ENCODE measurements at regions not wholly inside any gene's neighbourhood (a gene's known extent, or its start where the extent isn't known, plus 50 kb on each side); places are given as distances from the start of the nearest gene placed in this dataset.

DNA sequence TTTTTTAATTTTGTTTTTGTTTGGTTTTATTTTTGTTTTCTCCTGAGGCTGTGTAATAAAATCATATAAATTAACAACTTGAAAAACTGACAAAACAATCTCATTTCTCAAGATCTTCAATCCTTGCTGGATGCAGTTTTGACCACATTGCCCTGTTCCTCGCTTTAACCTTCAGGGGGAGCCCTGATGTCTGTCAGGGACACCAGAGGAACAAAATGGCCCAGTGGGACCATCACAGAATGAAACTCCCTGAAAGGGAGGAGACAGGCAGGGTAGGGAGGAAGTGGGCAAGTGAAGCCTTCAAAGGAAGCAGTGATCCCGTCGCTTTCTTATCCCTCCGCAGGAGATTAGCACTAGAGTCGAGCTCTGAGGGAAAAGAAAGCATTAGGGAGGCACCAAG lies 274.9 kb upstream of the LDB2 start:
- no peaks in the 10 kb centered on the region for H4K20me1 ChIP-seq (ENCODE audit: insufficient read depth, low read length)
- no peak for DNase-seq
- H3K79me2 ChIP-seq (ENCODE audit: insufficient read depth, low read length) = no peaks in the 10 kb centered on the region
- no peaks in the 10 kb centered on the region for H3K27me3 ChIP-seq (ENCODE audit: control insufficient read depth in 2 of 2, insufficient read depth in 2 of 2, low read length in 2 of 2)
- H3K9me3 ChIP-seq (replicated peaks in 1 of 2; ENCODE audit: control insufficient read depth in 1 of 2, insufficient read depth in 1 of 2, low read length in 2 of 2) = no peaks in the 10 kb centered on the region
- Mint-ChIP-seq H3K4me3 (no peak overlapping the region), H3K4me1 (no peaks in the 10 kb centered on the region), H3K27me3 (ENCODE audit: low read depth in 3 of 3) (no peaks in the 10 kb centered on the region), H3K9me3 (peaks cover 0 to 11% (median 0%) of the 10 kb centered on the region in 7 donors), H3K27ac (no peak overlapping the region), H3K36me3 (no peaks in the 10 kb centered on the region)
- no peaks in the 10 kb centered on the region for H3K4me1 ChIP-seq (ENCODE audit: control insufficient read depth in 1 of 2, insufficient read depth in 2 of 2, low read length in 2 of 2)
- intact Hi-C loops (cut with micrococcal nuclease) = no loop called here
- H3K4me3 ChIP-seq (replicated peaks in 1 of 3; ENCODE audit: low read depth in 2 of 3, low read length in 3 of 3) = no peak overlapping the region
- 64% methylated on average over 5 of the region's 5 CpGs for WGBS (ENCODE audit: insufficient coverage)
- H3K9ac ChIP-seq (ENCODE audit: insufficient read depth, low read length, poor library complexity, severe bottlenecking) = no peak overlapping the region
- no peaks in the 10 kb centered on the region for H3K36me3 ChIP-seq (replicated peaks in 1 of 2; ENCODE audit: control insufficient read depth in 1 of 2, insufficient read depth in 2 of 2, low read length in 2 of 2)
- no peak overlapping the region for H3K27ac ChIP-seq (ENCODE audit: low read depth in 1 of 2, low read length in 2 of 2)
- TF ChIP-seq, protein P1, sequence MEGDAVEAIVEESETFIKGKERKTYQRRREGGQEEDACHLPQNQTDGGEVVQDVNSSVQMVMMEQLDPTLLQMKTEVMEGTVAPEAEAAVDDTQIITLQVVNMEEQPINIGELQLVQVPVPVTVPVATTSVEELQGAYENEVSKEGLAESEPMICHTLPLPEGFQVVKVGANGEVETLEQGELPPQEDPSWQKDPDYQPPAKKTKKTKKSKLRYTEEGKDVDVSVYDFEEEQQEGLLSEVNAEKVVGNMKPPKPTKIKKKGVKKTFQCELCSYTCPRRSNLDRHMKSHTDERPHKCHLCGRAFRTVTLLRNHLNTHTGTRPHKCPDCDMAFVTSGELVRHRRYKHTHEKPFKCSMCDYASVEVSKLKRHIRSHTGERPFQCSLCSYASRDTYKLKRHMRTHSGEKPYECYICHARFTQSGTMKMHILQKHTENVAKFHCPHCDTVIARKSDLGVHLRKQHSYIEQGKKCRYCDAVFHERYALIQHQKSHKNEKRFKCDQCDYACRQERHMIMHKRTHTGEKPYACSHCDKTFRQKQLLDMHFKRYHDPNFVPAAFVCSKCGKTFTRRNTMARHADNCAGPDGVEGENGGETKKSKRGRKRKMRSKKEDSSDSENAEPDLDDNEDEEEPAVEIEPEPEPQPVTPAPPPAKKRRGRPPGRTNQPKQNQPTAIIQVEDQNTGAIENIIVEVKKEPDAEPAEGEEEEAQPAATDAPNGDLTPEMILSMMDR (IDR thresholded peaks at IDR 0.05) = no peak
- no peak overlapping the region for H3K4me2 ChIP-seq (replicated peaks; ENCODE audit: extremely low read depth, low read length, poor library complexity, severe bottlenecking)
- H2AFZ ChIP-seq (ENCODE audit: insufficient read depth, low read depth, low read length, poor library complexity, severe bottlenecking) = no peak overlapping the region

DNA sequence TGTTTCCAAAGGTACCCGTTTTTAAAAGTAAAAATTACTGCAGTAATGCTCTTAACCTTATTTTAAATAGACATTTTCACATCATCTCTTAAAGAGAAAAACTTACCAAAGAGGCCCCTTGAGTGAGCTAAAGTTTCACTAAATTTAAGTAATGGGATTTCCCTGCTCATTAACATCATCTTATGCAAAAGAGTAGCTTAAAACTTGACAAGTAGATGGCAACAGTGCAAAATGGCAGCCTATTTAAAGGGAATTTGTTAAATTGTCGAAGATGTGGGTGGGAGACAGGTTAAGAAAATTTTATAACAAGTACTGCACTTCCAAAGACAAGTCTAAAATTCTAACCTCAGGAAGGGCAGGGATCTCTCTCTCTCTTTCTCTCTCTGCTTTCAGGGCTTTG lies 271.7 kb upstream of the LDB2 start:
- intact Hi-C loops (cut with micrococcal nuclease) = no loop called here
- H3K9me3 ChIP-seq (replicated peaks in 1 of 2; ENCODE audit: control insufficient read depth in 1 of 2, insufficient read depth in 1 of 2, low read length in 2 of 2) = peaks cover 0 to 11% of the 10 kb centered on the region in 2 donors
- no peaks in the 10 kb centered on the region for H3K79me2 ChIP-seq (ENCODE audit: insufficient read depth, low read length)
- H3K27me3 ChIP-seq (ENCODE audit: control insufficient read depth in 2 of 2, insufficient read depth in 2 of 2, low read length in 2 of 2) = no peaks in the 10 kb centered on the region
- H2AFZ ChIP-seq (ENCODE audit: insufficient read depth, low read depth, low read length, poor library complexity, severe bottlenecking) = no peak overlapping the region
- no peak overlapping the region for H3K4me3 ChIP-seq (replicated peaks in 1 of 3; ENCODE audit: low read depth in 2 of 3, low read length in 3 of 3)
- no peak overlapping the region for H3K27ac ChIP-seq (ENCODE audit: low read depth in 1 of 2, low read length in 2 of 2)
- Mint-ChIP-seq H3K9me3 (peaks cover 0 to 8% (median 0%) of the 10 kb centered on the region in 7 donors), H3K27ac (no peak overlapping the region), H3K4me3 (no peak overlapping the region), H3K27me3 (ENCODE audit: low read depth in 3 of 3) (no peaks in the 10 kb centered on the region), H3K36me3 (no peaks in the 10 kb centered on the region), H3K4me1 (no peaks in the 10 kb centered on the region)
- no peak for DNase-seq
- no peak overlapping the region for H3K9ac ChIP-seq (ENCODE audit: insufficient read depth, low read length, poor library complexity, severe bottlenecking)
- H3K4me2 ChIP-seq (replicated peaks; ENCODE audit: extremely low read depth, low read length, poor library complexity, severe bottlenecking) = no peak overlapping the region
- no peaks in the 10 kb centered on the region for H4K20me1 ChIP-seq (ENCODE audit: insufficient read depth, low read length)
- no CpG with 5 or more reads among the region's 2 CpGs for WGBS (ENCODE audit: insufficient coverage)
- H3K4me1 ChIP-seq (ENCODE audit: control insufficient read depth in 1 of 2, insufficient read depth in 2 of 2, low read length in 2 of 2) = no peaks in the 10 kb centered on the region
- H3K36me3 ChIP-seq (replicated peaks in 1 of 2; ENCODE audit: control insufficient read depth in 1 of 2, insufficient read depth in 2 of 2, low read length in 2 of 2) = no peaks in the 10 kb centered on the region
- TF ChIP-seq, protein P1 (IDR thresholded peaks at IDR 0.05) = no peak
